Hepatocyte (in vitro differentiated cells): ENCODE measurements at regions not wholly inside any gene's neighbourhood (a gene's known extent, or its start where the extent isn't known, plus 50 kb on each side); places are given as distances from the start of the nearest gene placed in this dataset.

Experiments used
- DNase-seq: peaks from one replicate; pipeline ENCODE4 v3.0.0-alpha.2; 2016; ENCODE audit warnings: low spot score
- H2AFZ ChIP-seq: fragments of 200-600 bp; sonication (generic); 2 replicates; pipeline ENCODE4 v1.6.0; 2016; ENCODE audit warnings: antibody characterized with exemption, mild to moderate bottlenecking
- H3K27ac ChIP-seq: fragments of 200-600 bp; sonication (generic); 2 replicates; pipeline ENCODE4 v1.5.1; 2016; ENCODE audit warnings: mild to moderate bottlenecking
- H3K27me3 ChIP-seq: fragments of 200-600 bp; sonication (generic); 2 replicates; pipeline ENCODE4 v1.6.1; 2016
- H3K36me3 ChIP-seq: fragments of 200-600 bp; sonication (generic); replicated peaks from 2 replicates; pipeline ENCODE4 v1.5.1; 2016; ENCODE audit warnings: low read depth; ENCODE audit not compliant: insufficient read depth
- H3K4me1 ChIP-seq: fragments of 200-600 bp; sonication (generic); 2 replicates; pipeline ENCODE4 v1.5.1; 2016; ENCODE audit warnings: mild to moderate bottlenecking, moderate library complexity; ENCODE audit not compliant: insufficient read depth
- H3K4me2 ChIP-seq: fragments of 200-600 bp; sonication (generic); 2 replicates; pipeline ENCODE4 v1.6.0; 2016
- H3K4me3 ChIP-seq: fragments of 200-600 bp; sonication (generic); 2 replicates; pipeline ENCODE4 v1.5.1; 2016; ENCODE audit warnings: mild to moderate bottlenecking
- H3K79me2 ChIP-seq: fragments of 200-600 bp; sonication (generic); 2 replicates; pipeline ENCODE4 v1.6.0; 2017; ENCODE audit warnings: mild to moderate bottlenecking
- H3K9me2 ChIP-seq: fragments of 200-600 bp; sonication (generic); replicated peaks from 2 replicates; pipeline ENCODE4 v1.6.0; 2017; ENCODE audit warnings: mild to moderate bottlenecking; ENCODE audit not compliant: insufficient read depth
- H3K9me3 ChIP-seq: fragments of 200-600 bp; sonication (generic); 2 replicates; pipeline ENCODE4 v1.5.1; 2016; ENCODE audit warnings: low read depth, mild to moderate bottlenecking
- H4K20me1 ChIP-seq: fragments of 200-600 bp; sonication (generic); 2 replicates; pipeline ENCODE4 v1.6.0; 2016; ENCODE audit warnings: mild to moderate bottlenecking; ENCODE audit not compliant: insufficient read depth, poor library complexity, severe bottlenecking
- EZH2 ChIP-seq: fragments of 200-600 bp; sonication (generic); IDR thresholded peaks from 2 replicates; pipeline ENCODE4 v1.6.1; 2016; ENCODE audit warnings: antibody characterized with exemption, mild to moderate bottlenecking, borderline replicate concordance
- EZH2phosphoT487 ChIP-seq: fragments of 200-600 bp; sonication (generic); IDR thresholded peaks from one replicate; pipeline ENCODE4 v1.6.1; 2018; ENCODE audit warnings: antibody characterized with exemption, mild to moderate bottlenecking, low read depth, moderate library complexity; ENCODE audit not compliant: unreplicated experiment, severe bottlenecking
- WGBS: methylation state at CpG from one replicate; pipeline ENCODE4 v1.1.6; 2016; ENCODE audit warnings: low lambda C conversion rate; ENCODE audit errors: missing lambda C conversion rate; 5-methylcytosine and 5-hydroxymethylcytosine counted together
- TF ChIP-seq, protein P1 (sequence below): fragments of 200-600 bp; sonication (generic); IDR thresholded peaks from 2 replicates; pipeline ENCODE4 v1.5.1; 2016; ENCODE audit warnings: antibody characterized with exemption, mild to moderate bottlenecking; ENCODE audit not compliant: poor library complexity

DNA sequence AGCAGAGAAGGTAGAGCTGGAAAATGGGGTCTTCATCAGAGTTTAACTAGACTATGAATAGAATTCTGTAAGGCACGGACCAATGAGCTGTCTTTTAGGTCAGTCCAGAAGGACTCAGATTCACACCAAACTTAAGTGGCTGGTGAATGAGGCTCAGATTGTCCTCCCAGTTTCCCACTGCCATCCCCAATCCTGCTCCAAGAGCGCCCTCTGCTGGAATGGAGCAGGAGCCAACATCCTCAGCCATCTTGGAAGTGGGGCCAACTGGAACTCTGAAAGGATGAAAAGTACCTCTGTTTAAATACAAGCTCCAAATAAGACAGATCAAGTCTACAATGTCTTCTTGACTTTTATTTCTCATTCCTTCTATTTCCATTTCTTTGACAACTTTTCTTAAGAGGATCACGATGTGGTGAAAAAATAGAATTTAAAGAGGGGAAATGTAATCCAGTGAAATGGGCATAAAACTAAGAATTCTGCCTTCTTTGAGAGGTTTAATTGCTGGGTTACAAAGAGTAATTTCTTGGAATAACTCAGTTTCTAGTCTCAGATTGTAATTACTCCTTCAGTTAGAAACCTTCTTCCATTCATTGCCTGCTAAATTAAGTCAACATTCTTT lies 217.1 kb upstream of the TPRG1 start:
- Histone ChIP-seq H3K27ac (no peak overlapping the region), H3K9me3 (no peaks in the 10 kb centered on the region), H3K4me2 (no peak overlapping the region), H3K4me3 (no peak overlapping the region), H3K4me1 (peaks cover 14% of the 10 kb centered on the region), H4K20me1 (no peaks in the 10 kb centered on the region), H3K9me2 (no peaks in the 10 kb centered on the region), H3K79me2 (no peaks in the 10 kb centered on the region), H3K36me3 (no peaks in the 10 kb centered on the region), H2AFZ (no peak overlapping the region), H3K27me3 (no peaks in the 10 kb centered on the region)
- peak; percentile 92 for DNase-seq
- 26% methylated on average over 3 of the region's 3 CpGs for WGBS
- TF ChIP-seq EZH2phosphoT487: no peak
- TF ChIP-seq, protein P1, sequence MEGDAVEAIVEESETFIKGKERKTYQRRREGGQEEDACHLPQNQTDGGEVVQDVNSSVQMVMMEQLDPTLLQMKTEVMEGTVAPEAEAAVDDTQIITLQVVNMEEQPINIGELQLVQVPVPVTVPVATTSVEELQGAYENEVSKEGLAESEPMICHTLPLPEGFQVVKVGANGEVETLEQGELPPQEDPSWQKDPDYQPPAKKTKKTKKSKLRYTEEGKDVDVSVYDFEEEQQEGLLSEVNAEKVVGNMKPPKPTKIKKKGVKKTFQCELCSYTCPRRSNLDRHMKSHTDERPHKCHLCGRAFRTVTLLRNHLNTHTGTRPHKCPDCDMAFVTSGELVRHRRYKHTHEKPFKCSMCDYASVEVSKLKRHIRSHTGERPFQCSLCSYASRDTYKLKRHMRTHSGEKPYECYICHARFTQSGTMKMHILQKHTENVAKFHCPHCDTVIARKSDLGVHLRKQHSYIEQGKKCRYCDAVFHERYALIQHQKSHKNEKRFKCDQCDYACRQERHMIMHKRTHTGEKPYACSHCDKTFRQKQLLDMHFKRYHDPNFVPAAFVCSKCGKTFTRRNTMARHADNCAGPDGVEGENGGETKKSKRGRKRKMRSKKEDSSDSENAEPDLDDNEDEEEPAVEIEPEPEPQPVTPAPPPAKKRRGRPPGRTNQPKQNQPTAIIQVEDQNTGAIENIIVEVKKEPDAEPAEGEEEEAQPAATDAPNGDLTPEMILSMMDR: peak; percentile 90

DNA sequence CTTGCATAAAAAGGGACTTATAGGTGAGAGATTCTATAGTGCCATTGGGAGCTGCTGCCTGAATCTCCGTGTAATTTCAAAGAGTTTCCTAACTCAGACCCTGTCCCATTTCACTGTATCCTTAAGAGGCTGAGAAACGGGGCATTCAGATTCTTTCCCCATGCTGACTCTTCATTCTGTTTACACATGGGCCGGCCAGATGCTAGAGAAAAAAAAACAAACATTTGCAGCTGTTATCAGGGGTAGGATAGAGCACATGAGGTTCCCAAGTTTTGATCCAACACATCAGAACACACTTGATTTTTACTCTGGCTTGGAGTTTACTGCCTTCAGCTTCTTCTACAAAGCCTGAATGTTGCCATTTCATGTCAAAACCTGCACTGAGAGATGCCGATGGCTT lies 215.9 kb upstream of the TPRG1 start:
- H3K27me3 ChIP-seq: no peaks in the 10 kb centered on the region
- no peaks in the 10 kb centered on the region for H3K79me2 ChIP-seq
- H3K36me3 ChIP-seq: no peaks in the 10 kb centered on the region
- no peaks in the 10 kb centered on the region for H3K9me3 ChIP-seq
- H3K4me2 ChIP-seq: no peak overlapping the region
- peak overlapping the region; percentile 17 for H3K27ac ChIP-seq
- TF ChIP-seq EZH2phosphoT487 (no peak), EZH2 (no peak)
- TF ChIP-seq, protein P1: no peak
- WGBS: 52% methylated on average over 4 of the region's 4 CpGs
- no peaks in the 10 kb centered on the region for H3K9me2 ChIP-seq
- no peaks in the 10 kb centered on the region for H4K20me1 ChIP-seq
- no peak overlapping the region for H3K4me3 ChIP-seq
- DNase-seq: no peak
- peaks cover 14% of the 10 kb centered on the region for H3K4me1 ChIP-seq
- no peak overlapping the region for H2AFZ ChIP-seq

DNA sequence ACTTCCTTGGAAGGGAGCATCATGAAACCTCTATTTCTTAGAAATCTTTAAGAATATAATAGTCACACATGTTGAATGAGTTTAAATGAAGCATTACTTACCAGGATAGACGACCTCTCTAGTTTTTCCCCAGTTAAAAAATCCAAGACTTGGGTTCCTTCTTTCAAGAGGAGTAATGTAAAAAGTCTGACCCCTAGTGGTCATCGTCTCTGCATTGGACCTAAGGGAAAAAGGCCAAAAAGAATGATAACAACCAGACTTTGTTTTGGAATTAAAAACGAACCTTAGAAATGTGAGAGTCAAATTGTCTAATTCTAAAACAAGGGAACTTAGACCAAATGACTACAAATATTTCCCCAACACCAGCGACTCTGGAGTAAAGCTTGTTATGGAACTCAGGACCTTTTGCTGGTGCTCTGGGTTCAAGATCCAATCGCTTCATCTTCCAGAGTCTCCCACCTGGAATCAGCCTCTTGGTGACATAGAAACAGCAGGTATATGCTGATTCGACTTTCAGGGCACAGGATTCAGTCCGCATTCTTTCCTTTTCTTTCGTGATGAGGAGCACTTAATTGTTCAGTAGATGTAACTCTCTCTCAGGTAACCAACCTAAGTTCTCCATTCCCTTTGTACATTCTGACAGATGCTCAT lies 214.8 kb upstream of the TPRG1 start:
- Histone ChIP-seq H2AFZ (no peak overlapping the region), H3K36me3 (no peaks in the 10 kb centered on the region), H3K9me2 (no peaks in the 10 kb centered on the region), H3K4me3 (no peak overlapping the region), H3K9me3 (no peaks in the 10 kb centered on the region), H3K4me2 (no peak overlapping the region), H3K4me1 (peaks cover 7% of the 10 kb centered on the region), H3K27ac (peak overlapping the region; percentile 17), H3K27me3 (no peaks in the 10 kb centered on the region), H4K20me1 (no peaks in the 10 kb centered on the region), H3K79me2 (no peaks in the 10 kb centered on the region)
- WGBS: 43% methylated on average over 8 of the region's 8 CpGs
- TF ChIP-seq, protein P1: peak; percentile 70
- no peak for TF ChIP-seq EZH2
- DNase-seq: peak; percentile 83

DNA sequence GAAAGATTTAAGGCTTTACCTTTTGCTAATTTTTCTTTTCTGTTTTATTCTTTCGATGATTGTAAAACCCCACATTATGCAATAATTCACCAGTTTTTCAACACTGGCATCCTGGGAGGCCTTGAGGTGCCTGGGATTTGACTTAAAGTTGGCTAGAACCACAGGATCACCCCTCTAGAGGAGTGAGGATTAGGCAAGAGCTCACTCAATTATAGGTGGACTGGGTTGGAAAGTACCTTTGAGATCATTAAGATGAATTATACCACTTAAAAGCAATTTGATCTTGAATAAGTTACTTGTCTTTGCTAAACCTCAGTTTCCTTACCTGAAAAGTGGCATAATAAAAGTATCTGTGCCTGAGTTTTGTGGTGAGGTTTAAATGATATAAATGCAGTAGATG lies 212.8 kb upstream of the TPRG1 start:
- H3K27me3 ChIP-seq: no peaks in the 10 kb centered on the region
- H3K79me2 ChIP-seq: no peaks in the 10 kb centered on the region
- no peaks in the 10 kb centered on the region for H3K9me3 ChIP-seq
- H3K4me3 ChIP-seq: no peak overlapping the region
- H3K9me2 ChIP-seq: no peaks in the 10 kb centered on the region
- H3K36me3 ChIP-seq: no peaks in the 10 kb centered on the region
- H3K4me1 ChIP-seq: peaks cover 7% of the 10 kb centered on the region
- H2AFZ ChIP-seq: no peak overlapping the region
- DNase-seq: no peak
- TF ChIP-seq, protein P1: no peak
- no peak for TF ChIP-seq EZH2phosphoT487
- TF ChIP-seq EZH2: no peak
- 96% methylated on average over 1 of the region's 1 CpG for WGBS
- H4K20me1 ChIP-seq: no peaks in the 10 kb centered on the region
- no peak overlapping the region for H3K4me2 ChIP-seq
- no peak overlapping the region for H3K27ac ChIP-seq
